ENCODE measurements at regions not wholly inside any gene's neighbourhood (a gene's known extent, or its start where the extent isn't known, plus 50 kb on each side); places are given as distances from the start of the nearest gene placed in this dataset.
"Not testable (repeated sequence)": the region's sequence is repeated elsewhere in the genome, so short reads cannot be mapped to it uniquely, and the experiment has no call there.

- not testable (repeated sequence) for H3K4me3 ChIP-seq (ENCODE audit: low read length); DNase-seq (ENCODE audit: low read depth)
Observed at GRCh38 chr15:24341876-24342275, 333.7 kb upstream of the NPAP1 start.

GRCh38 chr15:24352777-24353176 is 322.8 kb upstream of the NPAP1 start:
- not testable (repeated sequence) for DNase-seq (ENCODE audit: low read depth); H3K4me3 ChIP-seq (ENCODE audit: low read length)

GRCh38 chr15:24381103-24381502 is 294.5 kb upstream of the NPAP1 start:
- not testable (repeated sequence) for H3K4me3 ChIP-seq (ENCODE audit: low read length); DNase-seq (ENCODE audit: low read depth)

- not testable (repeated sequence) for DNase-seq (ENCODE audit: low read depth); H3K4me3 ChIP-seq (ENCODE audit: low read length)
Observed at GRCh38 chr15:24385258-24385657, 290.3 kb upstream of the NPAP1 start.

- H3K4me3 ChIP-seq (ENCODE audit: low read length) = no peak overlapping the region
- no peak for DNase-seq (ENCODE audit: low read depth)
- TF ChIP-seq CTCF (conservative IDR thresholded peaks at IDR 0.05; ENCODE audit: low read depth, low read length) = no peak
Observed at GRCh38 chr15:24394303-24394702, 281.3 kb upstream of the NPAP1 start.

GRCh38 chr15:24412649-24413048 is 262.9 kb upstream of the NPAP1 start:
- DNase-seq (ENCODE audit: low read depth); H3K4me3 ChIP-seq (ENCODE audit: low read length): not testable (repeated sequence)

- not testable (repeated sequence) for DNase-seq (ENCODE audit: low read depth); H3K4me3 ChIP-seq (ENCODE audit: low read length)
Observed at GRCh38 chr15:24426286-24427054, 249.1 kb upstream of the NPAP1 start.

GRCh38 chr15:24427055-24427400 is 248.5 kb upstream of the NPAP1 start:
- not testable (repeated sequence) for H3K4me3 ChIP-seq (ENCODE audit: low read length)

GRCh38 chr15:24435075-24435820 is 240.3 kb upstream of the NPAP1 start:
- not testable (repeated sequence) for DNase-seq (ENCODE audit: low read depth)

More at GRCh38 chr15:24427055-24427400, 248.5 kb upstream of the NPAP1 start:
- DNase-seq (ENCODE audit: low read depth) = not testable (repeated sequence)

GRCh38 chr15:24437270-24437669 is 238.3 kb upstream of the NPAP1 start:
- not testable (repeated sequence) for DNase-seq (ENCODE audit: low read depth); H3K4me3 ChIP-seq (ENCODE audit: low read length)

More at GRCh38 chr15:24435075-24435820, 240.3 kb upstream of the NPAP1 start:
- H3K4me3 ChIP-seq (ENCODE audit: low read length) = not testable (repeated sequence)

- not testable (repeated sequence) for DNase-seq (ENCODE audit: low read depth); H3K4me3 ChIP-seq (ENCODE audit: low read length)
Observed at GRCh38 chr15:24437735-24438134, 237.8 kb upstream of the NPAP1 start.

- H3K4me3 ChIP-seq (ENCODE audit: low read length) = peak overlapping the region; percentile 4
- not testable (repeated sequence) for DNase-seq (ENCODE audit: low read depth)
Observed at GRCh38 chr15:24477107-24478025, 198.2 kb upstream of the NPAP1 start.

GRCh38 chr15:24485885-24486567 is 189.5 kb upstream of the NPAP1 start:
- not testable (repeated sequence) for H3K4me3 ChIP-seq (ENCODE audit: low read length); DNase-seq (ENCODE audit: low read depth)

- H3K4me3 ChIP-seq (ENCODE audit: low read length); DNase-seq (ENCODE audit: low read depth): not testable (repeated sequence)
Observed at GRCh38 chr15:24488164-24488907, 187.2 kb upstream of the NPAP1 start.

GRCh38 chr15:24505216-24505615 is 170.4 kb upstream of the NPAP1 start:
- not testable (repeated sequence) for DNase-seq (ENCODE audit: low read depth); H3K4me3 ChIP-seq (ENCODE audit: low read length)

- DNase-seq (ENCODE audit: low read depth); H3K4me3 ChIP-seq (ENCODE audit: low read length): not testable (repeated sequence)
Observed at GRCh38 chr15:24509714-24510113, 165.9 kb upstream of the NPAP1 start.

GRCh38 chr15:24511598-24511997 is 164.0 kb upstream of the NPAP1 start:
- not testable (repeated sequence) for DNase-seq (ENCODE audit: low read depth)

More at GRCh38 chr15:24511598-24511997, 164.0 kb upstream of the NPAP1 start:
- not testable (repeated sequence) for H3K4me3 ChIP-seq (ENCODE audit: low read length)
